H9 (cell line): ENCODE measurements at regions not wholly inside any gene's neighbourhood (a gene's known extent, or its start where the extent isn't known, plus 50 kb on each side); places are given as distances from the start of the nearest gene placed in this dataset.
A peak's percentile ranks its signal among the peaks of the same experiment; 100 is the strongest.

Experiments used
- DNase-seq: peaks from one replicate; pipeline ENCODE4 v3.0.0-alpha.2; 2017
- H2AFZ ChIP-seq: one replicate; pipeline ENCODE4 v1.6.1; 2013; ENCODE audit warnings: mild to moderate bottlenecking, low read length, control low read depth, moderate library complexity
- H2AK5ac ChIP-seq: 2 replicates; pipeline ENCODE4 v1.6.1; 2013; ENCODE audit warnings: low read length, control low read depth, mixed read lengths; ENCODE audit not compliant: insufficient read length
- H2BK120ac ChIP-seq: one replicate; pipeline ENCODE4 v1.6.1; 2013; ENCODE audit warnings: low read depth, mild to moderate bottlenecking, low read length, control low read depth, inconsistent platforms; ENCODE audit not compliant: poor library complexity, severe bottlenecking
- H2BK12ac ChIP-seq: 2 replicates; pipeline ENCODE4 v1.6.1; 2013; ENCODE audit warnings: low read length, control low read depth, mixed read lengths, low read depth; ENCODE audit not compliant: insufficient read length
- H2BK15ac ChIP-seq: 2 replicates; pipeline ENCODE4 v1.6.1; 2013; ENCODE audit warnings: low read depth, low read length, control low read depth
- H2BK20ac ChIP-seq: one replicate; pipeline ENCODE4 v1.6.1; 2013; ENCODE audit warnings: low read depth, mild to moderate bottlenecking, low read length, control low read depth, inconsistent platforms; ENCODE audit not compliant: poor library complexity, severe bottlenecking
- H2BK5ac ChIP-seq: 2 replicates; pipeline ENCODE4 v1.6.1; 2013; ENCODE audit warnings: low read length, control low read depth, mixed read lengths; ENCODE audit not compliant: insufficient read length
- H3K14ac ChIP-seq: 2 replicates; pipeline ENCODE4 v1.6.1; 2013; ENCODE audit warnings: low read length, control low read depth; ENCODE audit not compliant: insufficient read depth
- H3K18ac ChIP-seq: 2 replicates; pipeline ENCODE4 v1.6.1; 2013; ENCODE audit warnings: low read depth, mild to moderate bottlenecking, mixed read lengths, low read length, control low read depth; ENCODE audit not compliant: insufficient read length
- H3K23ac ChIP-seq: 2 replicates; pipeline ENCODE4 v1.6.1; 2013; ENCODE audit warnings: low read length, control low read depth, mixed read lengths, low read depth; ENCODE audit not compliant: insufficient read length
- H3K23me2 ChIP-seq: 2 replicates; pipeline ENCODE4 v1.6.1; 2013; ENCODE audit warnings: low read depth, mild to moderate bottlenecking, mixed read lengths, low read length, control low read depth; ENCODE audit not compliant: insufficient read length, poor library complexity, severe bottlenecking
- H3K27ac ChIP-seq: 2 replicates; pipeline ENCODE4 v1.5.1; 2013; ENCODE audit warnings: low read length, control low read depth, mixed read lengths, low read depth; ENCODE audit not compliant: insufficient read length
- H3K27me3 ChIP-seq: 2 replicates; pipeline ENCODE4 v1.6.1; 2013; ENCODE audit warnings: low read length, control low read depth, inconsistent platforms; ENCODE audit not compliant: insufficient read depth
- H3K4ac ChIP-seq: 2 replicates; pipeline ENCODE4 v1.6.1; 2013; ENCODE audit warnings: low read depth, mild to moderate bottlenecking, control low read depth, inconsistent platforms, low read length, moderate library complexity
- H3K4me1 ChIP-seq: 2 replicates; pipeline ENCODE4 v1.6.1; 2013; ENCODE audit warnings: low read length, control low read depth, inconsistent platforms; ENCODE audit not compliant: insufficient read depth
- H3K4me2 ChIP-seq: 2 replicates; pipeline ENCODE4 v1.6.1; 2013; ENCODE audit warnings: low read length, control low read depth, mixed read lengths; ENCODE audit not compliant: insufficient read length, insufficient read depth
- H3K56ac ChIP-seq: 2 replicates; pipeline ENCODE4 v1.6.1; 2013; ENCODE audit warnings: low read depth, mild to moderate bottlenecking, mixed read lengths, low read length, control low read depth; ENCODE audit not compliant: insufficient read length
- H3K79me1 ChIP-seq: 2 replicates; pipeline ENCODE4 v1.6.1; 2013; ENCODE audit warnings: low read depth, mild to moderate bottlenecking, moderate library complexity, low read length, control low read depth, inconsistent platforms; ENCODE audit not compliant: insufficient read depth, poor library complexity, severe bottlenecking
- H3K79me2 ChIP-seq: 2 replicates; pipeline ENCODE4 v1.6.1; 2013; ENCODE audit warnings: low read length, control low read depth, inconsistent platforms; ENCODE audit not compliant: insufficient read depth
- H3K9ac ChIP-seq: 2 replicates; pipeline ENCODE4 v1.6.1; 2013; ENCODE audit warnings: low read length, control low read depth, mixed read lengths; ENCODE audit not compliant: insufficient read length; ENCODE audit errors: extremely low read depth
- H3K9me3 ChIP-seq: one replicate; pipeline ENCODE4 v1.6.1; 2013; ENCODE audit warnings: low read depth, low read length, inconsistent platforms; ENCODE audit not compliant: control insufficient read depth
- H3T11ph ChIP-seq: one replicate; pipeline ENCODE4 v1.6.1; 2013; ENCODE audit warnings: mild to moderate bottlenecking, low read length, control low read depth, inconsistent platforms
- H4K20me1 ChIP-seq: one replicate; pipeline ENCODE4 v1.6.1; 2013; ENCODE audit not compliant: control insufficient read depth, insufficient read length, insufficient read depth
- H4K5ac ChIP-seq: 2 replicates; pipeline ENCODE4 v1.6.1; 2013; ENCODE audit warnings: low read depth, mild to moderate bottlenecking, mixed read lengths, low read length, control low read depth; ENCODE audit not compliant: insufficient read length
- H4K8ac ChIP-seq: replicated peaks from 2 replicates; pipeline ENCODE4 v1.6.1; 2013; ENCODE audit warnings: low read length, control low read depth, mixed read lengths, low read depth; ENCODE audit not compliant: insufficient read length
- H4K91ac ChIP-seq: 2 replicates; pipeline ENCODE4 v1.6.1; 2013; ENCODE audit warnings: low read depth, mild to moderate bottlenecking, moderate library complexity, mixed read lengths, low read length, control low read depth; ENCODE audit not compliant: insufficient read length
- H3K27ac Mint-ChIP-seq, 3 experiments: 2 replicates in 2 of 3; 3 replicates in 1 of 3; pipeline ENCODE4 v1.8.0; 2020 to 2021; ENCODE audit warnings: mixed read lengths in 3 of 3, mild to moderate bottlenecking in 1 of 3, moderate library complexity in 1 of 3
- H3K27me3 Mint-ChIP-seq: 2 replicates; pipeline ENCODE4 v1.8.0; 2021; ENCODE audit warnings: low read depth, mild to moderate bottlenecking, moderate library complexity, mixed read lengths
- H3K36me3 Mint-ChIP-seq, 3 experiments: 2 replicates in 2 of 3; 3 replicates in 1 of 3; pipeline ENCODE4 v1.8.0; 2020 to 2021; ENCODE audit warnings: low read depth in 3 of 3, mixed read lengths in 3 of 3; ENCODE audit not compliant: insufficient read depth in 1 of 3
- H3K4me1 Mint-ChIP-seq, 2 experiments: 2 replicates each; pipeline ENCODE4 v1.8.0; 2020; ENCODE audit warnings: mixed read lengths in 2 of 2
- H3K4me3 Mint-ChIP-seq, 2 experiments: 2 replicates in 1 of 2; 3 replicates in 1 of 2; pipeline ENCODE4 v1.8.0; 2020 to 2021; ENCODE audit warnings: mild to moderate bottlenecking in 2 of 2, mixed read lengths in 2 of 2, moderate library complexity in 1 of 2
- H3K9me3 Mint-ChIP-seq, 2 experiments: 2 replicates in 1 of 2; 3 replicates in 1 of 2; pipeline ENCODE4 v1.8.0; 2020; ENCODE audit warnings: mild to moderate bottlenecking in 2 of 2, mixed read lengths in 2 of 2, moderate library complexity in 1 of 2
- CTCF ChIP-seq: fragments of 200-600 bp; sonication (generic); conservative IDR thresholded peaks from 3 replicates; pipeline ENCODE4 v1.8.0; 2021; ENCODE audit warnings: antibody characterized with exemption, mild to moderate bottlenecking
- WGBS: extraction: QIAGEN DNeasy Blood & Tissue Kit; methylation state at CpG from one replicate; pipeline ENCODE4 v1.1.7; 2013; ENCODE audit warnings: missing lambda C conversion rate, low lambda C conversion rate, mixed read lengths; ENCODE audit not compliant: insufficient read length; ENCODE audit errors: extremely low coverage; 5-methylcytosine and 5-hydroxymethylcytosine counted together

- Histone ChIP-seq H3K23me2 (no peaks in the 10 kb centered on the region), H2AFZ (no peak overlapping the region), H3K56ac (no peak overlapping the region), H3K27me3 (no peaks in the 10 kb centered on the region), H3K23ac (no peak overlapping the region), H2BK20ac (no peak overlapping the region), H4K91ac (no peak overlapping the region), H3K9ac (no peak overlapping the region), H3K4me1 (no peaks in the 10 kb centered on the region), H2BK5ac (no peak overlapping the region), H4K5ac (no peak overlapping the region), H2AK5ac (no peak overlapping the region), H3K18ac (no peak overlapping the region), H3K79me2 (no peaks in the 10 kb centered on the region), H4K20me1 (no peaks in the 10 kb centered on the region), H2BK15ac (no peak overlapping the region), H3K4ac (no peak overlapping the region), H2BK12ac (no peak overlapping the region), H3T11ph (no peak overlapping the region), H3K27ac (no peak overlapping the region), H3K79me1 (no peaks in the 10 kb centered on the region), H3K9me3 (no peaks in the 10 kb centered on the region), H3K4me2 (no peak overlapping the region), H3K14ac (no peak overlapping the region), H2BK120ac (no peak overlapping the region), H4K8ac (no peak overlapping the region)
- H3K4me3 Mint-ChIP-seq: no peak overlapping the region
- no peaks in the 10 kb centered on the region for H3K9me3 Mint-ChIP-seq
- no peak overlapping the region for H3K27ac Mint-ChIP-seq
- peak; percentile 70 for DNase-seq
- peak; percentile 91 for TF ChIP-seq CTCF
- no CpG with 5 or more reads among the region's 9 CpGs for WGBS
- H3K36me3 Mint-ChIP-seq: no peaks in the 10 kb centered on the region
- H3K27me3 Mint-ChIP-seq: no peaks in the 10 kb centered on the region
- peaks cover 7 to 10% of the 10 kb centered on the region in 2 experiments for H3K4me1 Mint-ChIP-seq
Measured at GRCh38 chr12:119938049-119938667, 50.9 kb upstream of the BICDL1 start.
